ENCODE measurements at regions not wholly inside any gene's neighbourhood (a gene's known extent, or its start where the extent isn't known, plus 50 kb on each side); places are given as distances from the start of the nearest gene placed in this dataset.
A peak's percentile ranks its signal among the peaks of the same experiment; 100 is the strongest.

GRCh38 chrX:40192196-40192595 lies 94.4 kb upstream of the BCOR start:
- Histone ChIP-seq H4K20me1 (replicated peaks; ENCODE audit: control insufficient read depth, extremely low read depth, insufficient read depth, low read length) (no peaks in the 10 kb centered on the region), H2AFZ (ENCODE audit: low read depth, low read length) (no peak overlapping the region), H3K27ac (ENCODE audit: insufficient read depth, low read depth, low read length) (no peak overlapping the region), H3K36me3 (ENCODE audit: control insufficient read depth in 2 of 2, extremely low read depth in 1 of 2, insufficient read depth in 2 of 2, low read length in 2 of 2) (no peaks in the 10 kb centered on the region), H3K4me1 (ENCODE audit: control insufficient read depth, extremely low read depth, insufficient read depth, low read length) (no peaks in the 10 kb centered on the region), H3K79me2 (ENCODE audit: control insufficient read depth, insufficient read depth, low read length) (no peaks in the 10 kb centered on the region), H3K27me3 (ENCODE audit: control insufficient read depth in 2 of 2, insufficient read depth in 2 of 2, low read length in 2 of 2) (no peaks in the 10 kb centered on the region), H3K9ac (replicated peaks; ENCODE audit: extremely low read depth, insufficient read depth, low read length) (no peak overlapping the region), H3K9me3 (replicated peaks; ENCODE audit: control insufficient read depth, insufficient read depth, low read length) (no peaks in the 10 kb centered on the region), H3K9me1 (replicated peaks; ENCODE audit: control insufficient read depth, extremely low read depth, insufficient read depth, low read length) (no peaks in the 10 kb centered on the region), H3K4me2 (ENCODE audit: insufficient read depth, low read length) (no peak overlapping the region), H3K4me3 (replicated peaks in 1 of 3; ENCODE audit: insufficient read depth in 1 of 3, low read depth in 1 of 3, low read length in 3 of 3) (no peak overlapping the region)
- ChIA-PET CTCF (no interaction called here), POLR2A (no interaction called here)
- TF ChIP-seq JUN (IDR thresholded peaks at IDR 0.05; ENCODE audit: borderline replicate concordance, insufficient read depth, insufficient read length, low read depth): no peak
- no peak for TF ChIP-seq POLR2A (IDR thresholded peaks at IDR 0.05; ENCODE audit: low read depth, low read length)
- TF ChIP-seq GATA2 (IDR thresholded peaks at IDR 0.05; ENCODE audit: insufficient read depth, insufficient read length, low read depth, low read length): no peak
- TF ChIP-seq EZH2 (IDR thresholded peaks at IDR 0.05; ENCODE audit: borderline replicate concordance, low read depth, low read length, severe bottlenecking): no peak
- TF ChIP-seq CTCF (IDR thresholded peaks at IDR 0.05; ENCODE audit: extremely low read depth in 1 of 2, insufficient read depth in 1 of 2, low read depth in 1 of 2, low read length in 2 of 2): no peak
- no peak for TF ChIP-seq MYC (IDR thresholded peaks at IDR 0.05; ENCODE audit: low read depth, low read length)
- no peak for TF ChIP-seq MAX (IDR thresholded peaks at IDR 0.05; ENCODE audit: insufficient read depth, insufficient read length)
- no TSS peak for BruUV-seq (replicated peaks)
- no peak for DNase-seq (ENCODE audit: low read depth, low spot score)
- dilution Hi-C loops (cut with MboI; ENCODE audit: extremely low pct_ligation_motif_present, low sequenced_read_pairs) (no loop called here), intact Hi-C loops (cut with micrococcal nuclease) (no loop called here)
- no peak for FAIRE-seq

- Histone ChIP-seq H3K9ac (replicated peaks; ENCODE audit: extremely low read depth, insufficient read depth, low read length) (no peak overlapping the region), H3K4me3 (replicated peaks in 1 of 3; ENCODE audit: insufficient read depth in 1 of 3, low read depth in 1 of 3, low read length in 3 of 3) (no peak overlapping the region), H3K27me3 (ENCODE audit: control insufficient read depth in 2 of 2, insufficient read depth in 2 of 2, low read length in 2 of 2) (no peaks in the 10 kb centered on the region), H4K20me1 (replicated peaks; ENCODE audit: control insufficient read depth, extremely low read depth, insufficient read depth, low read length) (no peaks in the 10 kb centered on the region), H2AFZ (ENCODE audit: low read depth, low read length) (no peak overlapping the region), H3K79me2 (ENCODE audit: control insufficient read depth, insufficient read depth, low read length) (no peaks in the 10 kb centered on the region), H3K9me1 (replicated peaks; ENCODE audit: control insufficient read depth, extremely low read depth, insufficient read depth, low read length) (no peaks in the 10 kb centered on the region), H3K27ac (ENCODE audit: insufficient read depth, low read depth, low read length) (no peak overlapping the region), H3K36me3 (ENCODE audit: control insufficient read depth in 2 of 2, extremely low read depth in 1 of 2, insufficient read depth in 2 of 2, low read length in 2 of 2) (no peaks in the 10 kb centered on the region), H3K4me2 (ENCODE audit: insufficient read depth, low read length) (no peak overlapping the region), H3K9me3 (replicated peaks; ENCODE audit: control insufficient read depth, insufficient read depth, low read length) (no peaks in the 10 kb centered on the region), H3K4me1 (ENCODE audit: control insufficient read depth, extremely low read depth, insufficient read depth, low read length) (no peaks in the 10 kb centered on the region)
- ChIA-PET CTCF (no interaction called here), POLR2A (no interaction called here)
- DNase-seq (ENCODE audit: low read depth, low spot score) (no peak), FAIRE-seq (peak; percentile 42)
- dilution Hi-C loops (cut with MboI; ENCODE audit: extremely low pct_ligation_motif_present, low sequenced_read_pairs): no loop called here
- no TSS peak for BruUV-seq (replicated peaks)
- TF ChIP-seq JUN (IDR thresholded peaks at IDR 0.05; ENCODE audit: borderline replicate concordance, insufficient read depth, insufficient read length, low read depth): no peak
- TF ChIP-seq MYC (IDR thresholded peaks at IDR 0.05; ENCODE audit: low read depth, low read length): no peak
- no peak for TF ChIP-seq GATA2 (IDR thresholded peaks at IDR 0.05; ENCODE audit: insufficient read depth, insufficient read length, low read depth, low read length)
- TF ChIP-seq EZH2 (IDR thresholded peaks at IDR 0.05; ENCODE audit: borderline replicate concordance, low read depth, low read length, severe bottlenecking): no peak
- TF ChIP-seq FOS (IDR thresholded peaks at IDR 0.05; ENCODE audit: borderline replicate concordance, insufficient read depth, low read length): no peak
- TF ChIP-seq MAX (IDR thresholded peaks at IDR 0.05; ENCODE audit: insufficient read depth, insufficient read length): no peak
- no peak for TF ChIP-seq POLR2A (IDR thresholded peaks at IDR 0.05; ENCODE audit: low read depth, low read length)
- TF ChIP-seq POLR2AphosphoS5 (IDR thresholded peaks at IDR 0.05; ENCODE audit: insufficient read depth, low read depth, low read length): no peak
- TF ChIP-seq CTCF (IDR thresholded peaks at IDR 0.05; ENCODE audit: extremely low read depth in 1 of 2, insufficient read depth in 1 of 2, low read depth in 1 of 2, low read length in 2 of 2): no peak
- intact Hi-C loops (cut with micrococcal nuclease): no loop called here
Measured at GRCh38 chrX:40189637-40190036, 91.9 kb upstream of the BCOR start.

Data from endothelial cell of umbilical vein (primary cell).